ENCODE measurements at regions not wholly inside any gene's neighbourhood (a gene's known extent, or its start where the extent isn't known, plus 50 kb on each side); places are given as distances from the start of the nearest gene placed in this dataset.

DNA sequence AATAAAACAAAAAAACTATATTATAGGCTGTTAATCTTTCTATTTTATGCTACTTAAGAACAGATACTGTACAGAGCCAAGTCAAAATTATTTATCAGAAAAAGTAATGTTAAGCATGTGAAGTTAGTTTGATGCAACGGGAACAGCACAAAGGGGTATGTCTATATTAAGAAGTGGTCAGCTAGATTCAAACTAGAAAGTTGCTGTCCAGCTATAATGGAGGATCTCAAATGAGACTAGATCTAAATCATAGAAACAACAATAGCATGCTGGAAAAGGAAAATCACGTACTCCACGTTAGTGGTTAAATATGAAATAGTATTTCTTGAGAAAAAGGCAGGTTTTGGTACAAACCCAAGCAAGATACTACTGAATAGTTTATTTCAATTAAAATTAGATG is 1124.0 kb downstream of the GRIK2 start:
- no peak for TF ChIP-seq POLR2A (IDR thresholded peaks at IDR 0.05; ENCODE audit: low read depth, low read length)
- no peak for TF ChIP-seq POLR2AphosphoS5 (IDR thresholded peaks at IDR 0.05; ENCODE audit: low read depth, low read length)
- no peak for TF ChIP-seq TAF1 (IDR thresholded peaks at IDR 0.05; ENCODE audit: borderline replicate concordance, low read depth, low read length)

Measured in GM12892 (cell line).